ENCODE measurements at regions not wholly inside any gene's neighbourhood (a gene's known extent, or its start where the extent isn't known, plus 50 kb on each side); places are given as distances from the start of the nearest gene placed in this dataset.
"Not testable (repeated sequence)": the region's sequence is repeated elsewhere in the genome, so short reads cannot be mapped to it uniquely, and the experiment has no call there.

GRCh38 chr16:64343061-64343819 lies 778.6 kb downstream of the CDH11 start:
- no peak overlapping the region for H3K4me3 ChIP-seq
- TF ChIP-seq CTCF (IDR thresholded peaks at IDR 0.05): no peak

GRCh38 chr16:64341336-64341735 lies 780.5 kb downstream of the CDH11 start:
- H3K4me3 ChIP-seq; DNase-seq; H3K27me3 ChIP-seq; H3K4me1 ChIP-seq; H3K9me3 ChIP-seq; intact Hi-C loops (cut with DNase I); H3K36me3 ChIP-seq; H3K9ac ChIP-seq (ENCODE audit: low read depth in 2 of 2, low read length in 2 of 2); H3K27ac ChIP-seq: not testable (repeated sequence)

More at GRCh38 chr16:64343061-64343819, 778.6 kb downstream of the CDH11 start:
- H3K9me3 ChIP-seq: no peaks in the 10 kb centered on the region
- no peaks in the 10 kb centered on the region for H3K27me3 ChIP-seq
- H3K27ac ChIP-seq: no peak overlapping the region
- no peak for DNase-seq
- H3K4me1 ChIP-seq: no peaks in the 10 kb centered on the region
- H3K9ac ChIP-seq (ENCODE audit: low read depth in 2 of 2, low read length in 2 of 2): no peak overlapping the region
- intact Hi-C loops (cut with DNase I): no loop called here
- H3K36me3 ChIP-seq: no peaks in the 10 kb centered on the region

- TF ChIP-seq CTCF (IDR thresholded peaks at IDR 0.05): no peak
- Histone ChIP-seq H3K4me3 (no peak overlapping the region), H3K9me3 (no peaks in the 10 kb centered on the region), H3K27ac (no peak overlapping the region), H3K9ac (ENCODE audit: low read depth in 2 of 2, low read length in 2 of 2) (no peak overlapping the region), H3K36me3 (no peaks in the 10 kb centered on the region), H3K27me3 (no peaks in the 10 kb centered on the region), H3K4me1 (no peaks in the 10 kb centered on the region)
- no peak for DNase-seq
- intact Hi-C loops (cut with DNase I): no loop called here
Observed at GRCh38 chr16:64339052-64339770, 782.7 kb downstream of the CDH11 start.

GRCh38 chr16:64321881-64322280 lies 800.0 kb downstream of the CDH11 start:
- Histone ChIP-seq H3K4me3 (no peak overlapping the region), H3K36me3 (no peaks in the 10 kb centered on the region), H3K27ac (no peak overlapping the region), H3K4me1 (no peaks in the 10 kb centered on the region), H3K9me3 (no peaks in the 10 kb centered on the region), H3K27me3 (no peaks in the 10 kb centered on the region), H3K9ac (ENCODE audit: low read depth in 2 of 2, low read length in 2 of 2) (no peak overlapping the region)
- intact Hi-C loops (cut with DNase I): no loop called here
- no peak for TF ChIP-seq CTCF (IDR thresholded peaks at IDR 0.05)
- no peak for DNase-seq

- no peaks in the 10 kb centered on the region for H3K36me3 ChIP-seq
- TF ChIP-seq CTCF (IDR thresholded peaks at IDR 0.05): no peak
- intact Hi-C loops (cut with DNase I): no loop called here
- H3K27me3 ChIP-seq: no peaks in the 10 kb centered on the region
- DNase-seq: no peak
- H3K27ac ChIP-seq: no peak overlapping the region
- no peak overlapping the region for H3K4me3 ChIP-seq
- H3K9me3 ChIP-seq: no peaks in the 10 kb centered on the region
- H3K9ac ChIP-seq (ENCODE audit: low read depth in 2 of 2, low read length in 2 of 2): no peak overlapping the region
- H3K4me1 ChIP-seq: no peaks in the 10 kb centered on the region
Observed at GRCh38 chr16:64321066-64321465, 800.8 kb downstream of the CDH11 start.

GRCh38 chr16:64317601-64318000 lies 804.3 kb downstream of the CDH11 start:
- Histone ChIP-seq H3K27me3 (no peaks in the 10 kb centered on the region), H3K9me3 (no peaks in the 10 kb centered on the region), H3K27ac (no peak overlapping the region), H3K4me1 (no peaks in the 10 kb centered on the region), H3K9ac (ENCODE audit: low read depth in 2 of 2, low read length in 2 of 2) (no peak overlapping the region), H3K4me3 (no peak overlapping the region), H3K36me3 (no peaks in the 10 kb centered on the region)
- DNase-seq: no peak
- intact Hi-C loops (cut with DNase I): no loop called here
- TF ChIP-seq CTCF (IDR thresholded peaks at IDR 0.05): no peak

Data from colonic mucosa (tissue), 4 donors.